Fibroblast of peridontal ligament (primary cell): ENCODE measurements at regions not wholly inside any gene's neighbourhood (a gene's known extent, or its start where the extent isn't known, plus 50 kb on each side); places are given as distances from the start of the nearest gene placed in this dataset.
"Not testable (repeated sequence)": the region's sequence is repeated elsewhere in the genome, so short reads cannot be mapped to it uniquely, and the experiment has no call there.

Experiments used
- DNase-seq: peaks from one replicate; pipeline ENCODE4 v3.0.0-alpha.2; 2010; ENCODE audit errors: extremely low read depth

DNA sequence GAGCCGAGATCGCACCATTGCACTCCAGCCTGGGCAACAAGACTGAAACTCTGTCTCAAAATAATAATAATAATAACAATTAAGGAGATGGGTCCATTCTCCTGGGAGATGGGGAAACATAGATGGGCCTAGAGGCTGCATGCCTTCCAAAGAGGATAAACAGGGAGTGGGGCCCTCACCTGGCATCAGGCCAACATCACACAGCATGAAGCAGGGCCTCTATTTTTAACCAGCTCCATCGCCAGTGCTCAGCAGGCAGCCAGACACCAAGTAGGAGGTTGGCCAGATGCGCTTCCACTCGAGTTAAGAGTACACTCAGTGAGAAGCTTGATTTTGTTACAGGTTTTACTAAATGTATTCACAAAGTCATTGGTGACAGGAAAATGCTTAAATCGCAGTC, 352.0 kb downstream of the RRAGC start:
- no peak for DNase-seq

DNA sequence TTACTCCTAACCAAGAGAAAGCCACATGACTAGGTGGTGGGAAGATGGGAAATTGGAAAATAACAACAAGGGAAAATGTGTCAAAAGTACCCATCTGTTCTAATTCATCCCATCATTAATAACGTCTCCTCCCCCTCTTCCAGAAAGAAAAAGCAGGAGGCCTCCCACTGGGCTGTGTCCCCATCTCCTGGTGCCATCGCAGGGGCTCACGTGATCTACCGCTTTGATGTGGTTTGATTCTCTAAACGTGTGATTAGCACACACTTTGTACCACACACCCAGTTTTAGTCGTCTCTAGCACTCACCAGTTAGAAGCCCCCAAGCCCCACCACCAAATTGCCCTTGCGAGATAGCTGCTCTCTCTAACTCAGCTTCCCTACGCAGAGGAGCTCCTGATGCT, 353.6 kb downstream of the RRAGC start:
- DNase-seq = no peak

DNA sequence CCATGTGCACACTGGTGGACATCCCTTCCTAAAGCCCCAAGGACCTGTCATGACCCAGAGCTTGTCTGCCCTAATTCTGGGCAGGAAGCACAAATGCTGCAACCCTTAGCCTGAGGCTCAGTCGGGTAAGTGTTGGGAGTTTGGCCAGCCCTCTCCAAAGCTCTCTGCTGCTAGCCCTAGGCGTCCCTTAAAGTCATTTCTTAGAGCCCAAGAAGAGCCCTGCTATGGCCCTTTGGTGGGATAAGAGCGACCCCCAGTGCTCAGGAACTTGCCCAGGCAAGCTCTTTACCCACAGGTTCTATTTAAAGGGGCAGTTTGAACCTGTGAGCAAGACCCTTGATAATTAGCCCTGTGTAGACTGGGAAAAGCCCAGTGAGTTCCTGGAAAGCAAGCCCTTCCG, 356.8 kb downstream of the RRAGC start:
- no peak for DNase-seq

DNA sequence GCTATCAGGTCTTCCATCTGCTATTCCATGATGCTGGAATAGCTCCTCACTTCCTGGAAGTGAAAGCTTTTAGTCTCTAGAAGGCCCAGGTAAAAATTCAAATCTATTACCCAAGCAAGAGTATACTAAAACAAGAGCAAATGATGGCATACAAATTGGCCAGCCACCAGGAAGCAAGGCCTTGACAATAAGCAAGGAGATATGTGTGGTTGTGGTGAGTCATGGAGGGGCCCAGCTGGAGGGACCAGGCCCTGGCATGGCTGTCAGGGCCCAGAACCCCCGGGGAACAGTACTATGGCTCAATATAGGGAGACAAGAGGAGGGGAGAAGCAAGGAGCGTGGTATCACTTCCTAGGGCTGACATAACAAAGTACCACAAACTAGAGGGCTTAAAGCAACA, 358.7 kb downstream of the RRAGC start:
- no peak for DNase-seq

DNA sequence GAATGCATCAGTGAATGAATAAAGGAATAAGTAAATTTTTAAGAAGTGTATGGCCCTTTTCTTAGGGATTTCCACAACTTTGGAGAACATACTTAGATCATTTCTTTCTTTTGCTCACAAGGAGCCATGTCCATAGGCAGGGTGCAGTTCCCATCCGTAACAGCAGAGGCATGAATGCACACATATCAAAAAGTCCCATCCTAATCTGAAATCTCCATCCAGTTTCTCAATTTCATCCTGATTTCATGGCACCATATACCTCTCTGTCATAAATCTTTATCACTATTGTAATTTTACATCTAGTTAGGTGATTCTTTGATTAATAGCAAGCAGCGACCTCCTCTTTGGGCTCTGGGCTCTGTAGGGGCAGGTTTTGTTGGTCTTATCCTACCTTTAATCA, 359.2 kb downstream of the RRAGC start:
- no peak for DNase-seq

DNA sequence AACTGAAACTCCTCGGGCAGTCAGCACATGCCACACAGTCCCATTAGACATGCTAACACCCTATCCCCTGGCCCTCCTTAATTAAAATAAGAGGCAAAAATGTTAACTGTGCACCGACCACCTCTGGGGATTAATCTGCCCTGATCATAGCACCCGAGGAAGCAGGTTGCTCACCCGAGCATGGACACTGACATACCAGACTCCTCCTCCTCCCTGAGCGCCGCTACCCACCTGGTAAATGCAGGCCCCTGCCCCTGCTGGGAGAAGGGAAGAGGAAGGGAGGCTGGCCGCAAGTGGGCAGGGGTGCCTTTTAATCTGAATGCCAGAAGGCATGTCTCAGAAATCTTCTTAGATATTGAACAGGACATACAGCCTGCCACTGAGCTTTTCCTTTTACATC, 360.9 kb downstream of the RRAGC start:
- DNase-seq = no peak

DNA sequence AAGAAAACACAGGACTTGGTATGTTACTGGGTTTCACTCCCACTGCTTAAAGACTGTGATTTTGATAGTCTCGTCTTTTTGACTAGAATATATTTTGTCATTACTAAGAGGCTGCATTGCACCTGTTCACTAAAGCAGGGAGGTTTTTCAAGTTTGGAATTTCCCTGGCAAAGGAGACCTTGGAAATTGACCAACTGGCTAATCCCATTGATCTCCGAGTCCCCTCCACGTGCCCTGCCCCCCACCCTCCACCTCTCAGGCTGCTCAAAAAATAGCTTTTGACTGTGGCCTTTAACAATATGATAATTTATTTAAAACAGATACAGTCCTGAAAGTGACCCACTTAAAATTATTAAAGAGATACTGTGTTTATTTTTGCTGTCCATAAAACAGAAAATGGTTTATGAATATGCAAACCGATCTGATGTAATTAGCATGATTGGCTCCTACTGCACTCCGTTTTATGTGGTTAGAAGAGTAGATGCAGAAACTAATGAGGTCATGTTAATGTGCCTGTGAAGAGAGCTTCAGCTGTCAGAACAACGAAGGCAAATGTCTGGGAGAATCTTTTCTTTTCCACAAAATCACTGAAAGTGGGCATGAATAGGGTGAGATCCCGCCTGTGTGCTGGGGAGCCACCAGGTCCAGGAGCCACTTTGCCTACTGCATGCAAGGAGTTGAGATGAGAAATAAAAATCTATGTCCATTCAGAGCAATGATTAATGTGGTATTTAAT, 361.5 kb downstream of the RRAGC start:
- no peak for DNase-seq

DNA sequence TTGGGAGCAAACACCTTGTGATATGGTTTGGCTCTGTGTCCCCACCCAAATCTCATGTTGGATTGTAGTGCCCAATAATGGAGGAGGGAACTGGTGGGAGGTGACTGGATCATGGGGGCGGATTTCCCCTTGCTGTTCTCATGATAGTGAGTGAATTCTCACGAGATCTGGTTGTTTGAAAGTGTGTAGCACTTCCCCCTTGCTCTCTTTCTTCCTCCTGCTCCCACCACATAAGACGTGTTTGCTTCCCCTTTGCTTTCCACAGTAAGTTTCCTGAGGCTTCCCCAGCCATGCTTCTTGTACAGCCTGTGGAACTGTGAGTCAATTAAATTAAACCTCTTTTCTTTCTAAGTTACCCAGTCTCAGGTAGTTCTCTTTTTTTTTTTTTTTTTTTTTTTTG, 366.3 kb downstream of the RRAGC start:
- DNase-seq = not testable (repeated sequence)

DNA sequence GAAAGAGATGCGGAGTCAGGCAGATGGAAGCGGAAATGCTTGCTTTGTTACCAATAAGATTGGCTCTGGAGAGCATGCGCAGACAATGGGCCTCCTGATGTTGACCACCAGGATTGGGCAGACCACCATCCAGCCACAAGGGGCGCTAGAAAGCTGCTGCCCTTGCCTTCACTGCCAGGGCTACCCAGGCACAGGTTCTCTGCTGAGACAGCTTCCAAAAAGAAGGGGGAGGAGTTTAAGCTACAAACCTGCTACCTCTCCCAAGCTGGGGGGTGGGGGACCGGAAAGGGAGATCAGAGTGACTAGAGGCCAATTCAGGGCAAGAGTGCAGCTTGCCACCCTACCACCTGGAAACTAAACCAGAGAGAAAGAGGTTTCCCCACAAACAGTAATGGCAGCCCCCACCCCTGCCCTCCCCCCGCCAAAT, 369.7 kb downstream of the RRAGC start:
- DNase-seq = no peak

DNA sequence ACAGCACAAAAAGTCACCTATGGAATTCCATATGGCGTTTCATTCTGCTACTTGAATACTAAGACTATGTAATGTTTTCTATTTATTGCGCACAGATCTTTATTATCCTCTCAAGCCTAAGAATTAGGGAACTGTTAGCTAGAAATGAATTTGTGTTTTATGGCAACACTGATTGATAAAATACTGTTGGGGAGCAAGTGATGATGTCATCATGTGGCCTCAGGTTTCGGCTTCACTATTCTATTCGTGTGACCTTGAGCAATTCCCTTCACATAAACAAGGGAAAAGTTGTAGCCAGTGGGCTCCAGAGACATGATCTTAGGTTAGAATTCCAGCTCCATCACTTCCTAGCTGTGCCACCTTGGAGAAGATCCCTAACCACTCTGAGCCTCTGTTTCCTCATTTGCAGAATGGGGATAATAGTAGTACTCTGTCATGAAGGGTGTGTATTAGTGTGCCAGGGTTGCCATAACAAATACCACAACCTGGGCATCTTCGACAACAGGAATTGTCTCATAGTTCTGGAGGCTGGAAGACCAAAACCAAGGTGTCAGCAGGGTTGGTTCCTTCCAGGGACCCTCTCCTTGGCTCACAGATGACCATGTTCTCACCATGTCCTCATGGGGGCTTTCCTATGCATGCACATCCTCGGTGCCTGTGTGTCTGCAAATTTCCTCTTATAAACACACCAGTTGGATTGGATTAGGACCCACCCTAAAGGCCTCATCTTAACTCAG, 371.2 kb downstream of the RRAGC start:
- no peak for DNase-seq

DNA sequence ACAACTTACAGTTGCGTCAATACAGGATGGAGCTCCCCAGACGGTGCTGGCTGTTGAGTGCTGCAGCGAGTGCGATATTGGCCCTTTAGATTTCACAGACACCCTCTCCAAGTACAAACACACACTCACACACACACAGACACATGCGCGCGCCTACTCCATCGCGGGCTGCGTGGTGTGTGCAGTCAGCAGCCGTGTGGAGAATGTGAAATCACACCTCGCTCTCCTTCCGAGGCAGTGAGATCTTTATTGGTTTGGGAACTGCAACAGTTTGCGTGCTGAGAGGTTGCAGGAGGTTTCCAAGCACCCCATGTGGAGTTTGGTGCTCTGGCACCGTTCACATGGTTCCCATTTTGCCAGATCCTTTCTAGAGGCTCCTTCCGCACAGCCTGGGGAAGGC, 372.2 kb downstream of the RRAGC start:
- DNase-seq = no peak

DNA sequence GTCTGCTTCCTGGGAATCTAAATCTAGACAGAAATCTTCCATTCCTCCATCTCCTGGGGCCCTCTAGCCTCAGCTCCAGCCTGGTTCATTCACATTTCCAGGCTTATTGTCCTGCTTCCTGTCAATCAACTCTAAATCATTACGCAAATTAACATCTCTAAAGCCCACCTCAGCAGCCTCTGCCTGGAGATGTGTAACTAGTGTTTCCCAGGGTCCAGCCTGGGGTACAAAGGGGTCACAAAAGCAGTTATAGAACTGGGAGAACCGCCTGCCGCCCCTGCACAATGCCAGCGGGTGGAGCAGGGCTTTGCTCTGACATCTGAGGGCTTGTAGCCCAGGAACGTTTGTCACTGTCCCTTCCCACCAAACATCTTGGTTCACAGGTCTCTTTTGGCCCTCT, 373.5 kb downstream of the RRAGC start:
- DNase-seq = no peak

DNA sequence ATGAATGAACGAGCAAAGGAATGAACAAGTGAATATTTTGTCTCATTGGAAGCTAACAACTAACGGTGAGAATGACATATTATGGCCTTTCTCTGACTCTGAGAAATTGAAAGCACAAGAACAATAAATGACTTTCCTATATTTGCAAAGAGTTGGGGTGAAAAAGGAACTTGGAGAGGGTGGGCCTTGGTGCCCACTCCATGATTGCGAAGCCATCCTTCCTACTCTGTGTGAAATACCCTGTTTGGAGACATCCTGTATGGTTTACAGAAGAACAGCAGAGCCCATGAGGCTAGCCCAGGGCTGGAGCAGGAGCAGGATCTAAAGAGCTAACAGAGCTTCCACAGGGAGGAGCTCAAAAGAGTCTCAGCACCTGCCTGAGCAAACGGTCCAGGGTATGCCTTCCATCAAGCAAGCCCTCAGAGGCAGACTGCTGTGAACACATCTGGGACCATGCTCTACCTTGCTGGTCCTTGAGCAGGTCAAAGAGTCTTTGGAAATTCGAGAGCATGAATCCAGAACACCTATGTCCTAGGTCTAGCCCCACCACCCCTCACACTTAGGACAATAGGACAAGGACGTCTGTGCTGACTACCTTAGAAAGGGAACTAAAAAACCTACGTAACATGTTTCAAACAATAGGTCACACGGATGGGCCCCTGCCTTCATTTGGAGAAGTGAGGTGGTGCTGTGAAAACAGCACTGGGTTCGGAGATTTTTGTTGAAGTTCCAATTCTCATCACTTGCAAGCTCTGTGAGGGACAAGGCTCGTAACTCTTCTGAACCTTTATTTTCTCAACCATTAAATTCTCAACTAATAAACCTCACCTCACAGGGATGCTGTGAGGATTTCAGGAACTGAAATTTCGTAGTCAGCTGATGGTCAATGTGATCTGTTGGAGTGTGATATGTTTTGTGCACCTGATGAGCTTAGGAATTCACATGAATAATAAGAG, 377.4 kb downstream of the RRAGC start:
- no peak for DNase-seq

DNA sequence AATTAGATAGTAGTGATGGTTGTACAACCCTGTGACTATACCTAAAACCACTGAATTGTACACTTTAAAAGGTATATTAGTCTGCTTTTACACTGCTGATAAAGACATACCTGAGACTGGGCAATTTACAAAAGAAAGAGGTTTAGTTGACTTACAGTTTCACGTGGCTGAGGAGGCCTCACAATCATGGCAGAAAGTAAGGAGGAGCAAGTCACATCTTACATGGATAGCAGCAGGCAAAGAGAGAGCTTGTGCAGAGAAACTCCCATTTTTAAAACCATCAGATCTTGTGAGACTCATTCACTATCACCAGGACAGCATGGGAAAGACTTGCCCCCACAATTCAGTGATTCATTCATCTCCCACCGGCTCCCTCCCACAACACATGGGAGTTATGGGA, 379.9 kb downstream of the RRAGC start:
- not testable (repeated sequence) for DNase-seq

DNA sequence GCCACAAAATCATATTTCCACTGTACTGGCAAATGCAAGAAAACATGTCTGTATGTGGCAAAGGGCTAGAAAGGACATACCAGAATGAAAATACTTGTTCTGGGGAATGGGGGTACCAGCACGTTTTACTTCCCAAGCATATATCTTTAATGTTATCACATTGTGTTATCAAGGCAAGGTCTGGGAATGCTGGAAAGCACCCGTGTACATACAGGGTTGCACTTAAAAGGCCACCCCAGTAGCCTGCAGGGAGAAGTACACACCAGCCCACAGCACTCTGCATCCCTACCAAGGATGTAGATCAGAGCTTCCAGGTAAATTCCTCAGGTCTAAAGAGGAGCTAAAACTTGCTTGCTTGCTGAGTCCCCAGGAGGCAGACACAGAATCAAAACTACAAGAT, 381.8 kb downstream of the RRAGC start:
- DNase-seq = no peak

DNA sequence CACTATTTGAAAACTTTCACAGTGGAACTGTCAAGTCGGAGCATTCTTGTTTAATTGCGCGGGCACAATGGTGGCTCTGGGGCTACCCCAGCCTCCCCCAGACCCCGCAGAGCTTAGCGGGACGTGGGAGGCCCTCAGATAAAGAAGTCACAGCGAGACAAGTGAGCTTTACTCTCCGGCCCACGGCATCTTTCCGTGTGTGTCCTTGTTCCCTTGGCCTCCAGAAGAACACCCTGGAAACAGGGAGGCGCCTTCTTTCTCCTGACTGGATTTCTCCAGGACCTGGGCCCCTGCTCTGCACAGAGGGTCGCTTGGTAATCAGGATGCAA, 382.8 kb downstream of the RRAGC start:
- DNase-seq = no peak

DNA sequence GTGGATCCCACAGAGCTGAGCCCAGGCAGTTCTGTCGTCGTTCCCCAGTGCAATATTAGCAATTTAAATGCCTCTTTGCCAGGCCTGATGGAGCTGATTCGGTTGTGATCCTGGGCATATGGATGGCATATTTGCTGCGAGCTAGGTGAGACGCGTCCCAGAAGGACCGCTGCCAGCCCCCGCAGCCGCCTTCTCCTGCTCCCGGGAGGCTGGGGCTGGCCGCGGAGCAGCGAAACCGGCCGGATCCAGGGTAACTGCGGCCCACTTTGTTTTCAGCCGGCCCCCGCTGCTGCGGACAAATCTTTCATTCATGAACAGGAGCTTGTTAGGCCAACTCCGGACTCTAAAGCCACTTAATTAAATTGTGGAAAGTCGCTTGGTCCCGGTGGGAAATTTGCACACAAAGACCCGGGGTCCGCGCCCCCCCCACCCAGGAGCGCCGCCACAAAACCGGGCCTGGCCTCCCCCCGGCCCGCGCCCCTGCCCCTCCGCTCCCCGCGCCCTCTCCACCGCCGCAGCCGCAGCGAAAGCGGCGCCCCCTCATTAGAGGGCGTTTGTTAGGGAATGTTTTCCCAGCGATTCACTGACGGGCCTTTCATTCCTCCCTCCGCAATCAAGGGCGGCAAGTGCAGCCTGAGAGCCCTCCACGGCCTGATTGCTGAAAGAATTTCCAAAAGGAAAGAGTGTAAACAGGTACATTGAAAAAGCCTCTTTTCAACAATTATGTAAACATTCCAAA, 383.3 kb downstream of the RRAGC start:
- no peak for DNase-seq

DNA sequence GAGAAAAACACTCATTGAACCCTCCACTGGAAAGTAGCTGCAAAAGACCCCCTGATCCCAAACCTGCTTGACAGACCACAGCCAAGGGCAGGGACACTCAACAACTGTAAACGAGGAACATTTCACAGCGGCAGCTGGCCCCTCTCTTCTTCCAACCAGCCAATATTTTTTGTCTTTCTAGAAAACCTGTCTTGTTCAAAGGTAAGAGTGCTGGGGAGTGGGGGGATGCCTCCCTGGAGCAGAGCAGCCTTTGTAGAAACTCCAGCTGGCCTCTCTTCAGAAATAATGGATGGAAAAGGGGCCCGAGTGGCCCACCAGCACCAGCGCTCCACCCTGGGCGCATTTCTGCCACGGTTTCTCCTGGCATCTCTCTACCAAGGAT, 384.0 kb downstream of the RRAGC start:
- DNase-seq = no peak

DNA sequence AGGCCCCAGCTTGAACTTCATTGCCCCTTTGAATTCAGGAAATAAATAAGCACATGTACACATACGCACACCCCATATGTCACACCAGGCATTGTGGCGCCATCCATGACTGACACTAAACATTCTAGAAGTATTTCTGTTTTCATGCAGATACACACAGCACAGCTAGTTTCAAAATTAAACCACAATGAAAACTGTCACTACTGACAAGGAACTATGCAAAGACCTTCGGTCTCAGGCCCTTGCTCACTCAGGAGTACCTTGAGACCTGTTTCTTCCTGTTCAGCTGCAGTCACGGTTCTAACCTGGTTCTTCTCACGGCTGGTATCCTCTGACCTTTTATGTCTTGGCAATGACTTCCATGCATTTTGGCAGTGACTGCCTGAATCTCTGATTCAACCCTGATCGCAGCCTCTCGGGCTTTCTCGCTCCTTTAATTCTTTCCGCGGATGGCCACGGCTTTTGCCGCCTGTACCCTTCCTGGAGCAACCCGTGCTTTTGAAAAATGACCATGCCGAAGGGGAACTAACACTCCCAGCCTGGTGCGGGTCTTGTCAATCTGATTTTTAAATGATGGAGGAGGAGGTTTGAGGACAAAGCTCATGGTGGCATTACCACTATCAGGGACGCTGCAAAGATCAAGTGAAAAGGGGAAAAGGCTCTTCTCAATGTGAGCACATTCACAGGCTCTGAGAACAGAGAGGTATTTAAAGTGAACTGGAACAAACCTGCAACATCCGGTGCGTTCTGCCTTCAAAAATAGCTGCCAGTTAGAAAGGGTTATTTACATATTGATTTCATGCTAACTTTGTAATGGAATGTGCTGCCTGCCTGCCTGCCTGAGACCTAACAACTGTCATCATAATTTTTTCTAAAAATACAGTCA, 384.6 kb downstream of the RRAGC start:
- no peak for DNase-seq

DNA sequence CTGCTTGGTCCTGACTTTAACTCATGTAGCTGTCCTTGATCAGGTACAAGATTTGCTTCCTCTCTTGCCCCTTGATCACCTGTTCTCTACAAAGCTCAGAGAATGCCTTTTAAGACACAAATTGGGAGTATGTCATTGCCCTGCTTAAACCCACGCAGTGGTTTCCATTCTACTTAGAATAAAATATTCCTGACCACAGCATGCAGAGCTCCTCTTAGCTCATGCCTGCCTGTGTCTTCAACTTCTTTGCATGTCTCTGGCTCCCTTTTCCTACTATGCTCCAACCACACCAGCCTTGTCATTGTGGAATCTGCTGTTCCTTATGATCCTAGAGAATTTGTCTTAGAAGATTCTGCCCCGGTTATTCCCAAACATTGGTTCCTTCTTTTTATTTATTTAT, 393.1 kb downstream of the RRAGC start:
- DNase-seq = no peak

DNA sequence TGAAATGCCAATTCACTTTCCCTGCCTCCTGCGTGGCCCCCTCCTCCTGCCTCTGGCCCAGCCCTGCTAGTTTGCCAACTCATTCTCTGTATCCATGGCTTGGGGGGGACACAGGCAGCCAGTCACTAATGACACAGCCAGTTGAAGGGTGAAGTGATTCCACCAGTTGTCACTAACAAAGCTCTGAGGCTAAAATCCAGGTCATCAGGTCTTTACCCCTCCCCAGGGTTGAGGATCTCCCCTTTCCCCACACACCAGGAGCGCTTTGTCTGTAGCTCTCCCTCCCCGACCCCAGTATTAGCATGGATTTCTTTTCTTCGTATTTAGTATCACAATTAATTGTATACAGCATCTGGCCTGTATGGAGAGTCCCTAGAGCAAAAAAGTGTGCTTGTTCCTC, 394.1 kb downstream of the RRAGC start:
- DNase-seq = no peak
